H1 (cell line): ENCODE measurements at regions not wholly inside any gene's neighbourhood (a gene's known extent, or its start where the extent isn't known, plus 50 kb on each side); places are given as distances from the start of the nearest gene placed in this dataset.

ENCODE experiments used
- CTCF ChIA-PET: fragments of 300-600 bp; sonication (Branson Sonifier 250); formaldehyde crosslinking; loops from one replicate; lab custom pipeline; 2021; ENCODE audit not compliant: partially characterized antibody; lab: Charles Lee
- POLR2A ChIA-PET: fragments of 300-600 bp; sonication (Branson Sonifier 250); formaldehyde crosslinking; loops from one replicate; lab custom pipeline; 2021; ENCODE audit warnings: inconsistent platforms; ENCODE audit not compliant: partially characterized antibody; lab: Charles Lee
- DNase-seq, 2 experiments: peaks; one replicate each; pipeline versions ENCODE4 v3.0.0 to v3.0.0-alpha.2; 2010 to 2022; ENCODE audit warnings: low spot score in 2 of 2, low read depth in 1 of 2, mixed read lengths in 1 of 2
- FAIRE-seq: peaks from 2 replicates; lab custom pipeline; 2011; peaks lifted over from hg19 to GRCh38; lab: Jason Lieb, UNC
- H2AFZ ChIP-seq: 2 replicates; pipeline ENCODE4 v1.8.1; 2012; ENCODE audit warnings: low read length, inconsistent platforms
- H2AK5ac ChIP-seq: 2 replicates; pipeline ENCODE4 v1.6.1; 2013; ENCODE audit warnings: low read depth, low read length
- H2BK120ac ChIP-seq: replicated peaks from 2 replicates; pipeline ENCODE3; 2013; ENCODE audit warnings: low read depth, low read length, inconsistent platforms
- H2BK12ac ChIP-seq: 2 replicates; pipeline ENCODE4 v1.6.1; 2013; ENCODE audit warnings: low read depth, low read length
- H2BK15ac ChIP-seq: 2 replicates; pipeline ENCODE4 v1.6.1; 2013; ENCODE audit warnings: low read length
- H2BK20ac ChIP-seq: 2 replicates; pipeline ENCODE4 v1.6.1; 2013; ENCODE audit warnings: low read length
- H2BK5ac ChIP-seq: 2 replicates; pipeline ENCODE4 v1.6.1; 2013; ENCODE audit warnings: low read depth, low read length
- H3K14ac ChIP-seq: 2 replicates; pipeline ENCODE4 v1.6.1; 2013; ENCODE audit warnings: inconsistent platforms; ENCODE audit not compliant: insufficient read length
- H3K18ac ChIP-seq: 2 replicates; pipeline ENCODE4 v1.6.1; 2013; ENCODE audit warnings: low read length; ENCODE audit errors: extremely low read depth
- H3K23ac ChIP-seq: 2 replicates; pipeline ENCODE4 v1.6.1; 2013; ENCODE audit warnings: inconsistent platforms; ENCODE audit not compliant: insufficient read length
- H3K23me2 ChIP-seq: 2 replicates; pipeline ENCODE4 v1.6.1; 2013; ENCODE audit warnings: low read depth, low read length
- H3K27ac ChIP-seq: 2 replicates; pipeline ENCODE4 v1.6.1; 2011; ENCODE audit warnings: low read depth, low read length, inconsistent platforms
- H3K27me3 ChIP-seq, 4 experiments: replicated peaks in 1 of 4; 1 replicate in 1 of 4; 2 replicates in 3 of 4; pipeline versions ENCODE4 v1.6.1 to v1.8.1; 2011 to 2013; ENCODE audit warnings: low read length in 3 of 4, mild to moderate bottlenecking in 3 of 4, inconsistent platforms in 2 of 4, mixed read lengths in 2 of 4, moderate library complexity in 1 of 4; ENCODE audit not compliant: control insufficient read depth in 3 of 4, insufficient read depth in 3 of 4; ENCODE audit errors: extremely low read depth in 1 of 4
- H3K36me3 ChIP-seq, 4 experiments: 2 replicates each; pipeline versions ENCODE4 v1.6.1 to v1.8.1; 2011 to 2013; ENCODE audit warnings: mild to moderate bottlenecking in 4 of 4, low read length in 3 of 4, moderate library complexity in 2 of 4, control low read depth in 1 of 4, inconsistent platforms in 1 of 4; ENCODE audit not compliant: insufficient read depth in 4 of 4, control insufficient read depth in 2 of 4
- H3K4ac ChIP-seq: replicated peaks from 2 replicates; pipeline ENCODE3; 2013; ENCODE audit warnings: low read length, low read depth, mixed read lengths, inconsistent platforms; ENCODE audit not compliant: insufficient read length
- H3K4me1 ChIP-seq, 4 experiments: replicated peaks in 1 of 4; 1 replicate in 1 of 4; 2 replicates in 3 of 4; pipeline versions ENCODE4 v1.6.1 to v1.8.1; 2011 to 2013; ENCODE audit warnings: low read length in 3 of 4, inconsistent platforms in 2 of 4, mixed read lengths in 1 of 4; ENCODE audit not compliant: insufficient read depth in 4 of 4, control insufficient read depth in 3 of 4
- H3K4me2 ChIP-seq, 2 experiments: 2 replicates each; pipeline versions ENCODE4 v1.6.1 to v1.8.1; 2011 to 2013; ENCODE audit warnings: low read depth in 2 of 2, low read length in 2 of 2, control low read depth in 1 of 2, inconsistent platforms in 1 of 2, mild to moderate bottlenecking in 1 of 2; ENCODE audit not compliant: insufficient read depth in 1 of 2
- H3K4me3 ChIP-seq, 4 experiments: fragments of 200-600, 300-600 bp in 1 of 4; sonication (generic), shearing (Covaris generic), sonication (Bioruptor Twin) in 1 of 4; 2 replicates each; pipeline versions ENCODE4 v1.5.1 to v1.8.1; 2011 to 2016; ENCODE audit warnings: low read length in 4 of 4, low read depth in 3 of 4, control low read depth in 2 of 4, inconsistent platforms in 2 of 4, mild to moderate bottlenecking in 2 of 4, mixed read lengths in 1 of 4, moderate library complexity in 1 of 4; ENCODE audit not compliant: insufficient read depth in 2 of 4; ENCODE audit errors: extremely low read depth in 1 of 4
- H3K56ac ChIP-seq: replicated peaks from 2 replicates; pipeline ENCODE3; 2013; ENCODE audit warnings: low read depth, mild to moderate bottlenecking, mixed read lengths, low read length, inconsistent platforms; ENCODE audit not compliant: insufficient read length
- H3K79me1 ChIP-seq: 2 replicates; pipeline ENCODE4 v1.6.1; 2013; ENCODE audit warnings: low read depth, low read length, control low read depth
- H3K79me2 ChIP-seq, 2 experiments: 2 replicates each; pipeline versions ENCODE4 v1.6.1 to v1.8.1; 2012 to 2013; ENCODE audit warnings: low read length in 2 of 2, mild to moderate bottlenecking in 2 of 2, inconsistent platforms in 1 of 2; ENCODE audit not compliant: insufficient read depth in 2 of 2, control insufficient read depth in 1 of 2
- H3K9ac ChIP-seq, 4 experiments: replicated peaks in 1 of 4; 1 replicate in 1 of 4; 2 replicates in 3 of 4; pipeline versions ENCODE4 v1.6.1 to v1.8.1; 2011 to 2013; ENCODE audit warnings: low read depth in 3 of 4, low read length in 3 of 4, control low read depth in 2 of 4, mild to moderate bottlenecking in 2 of 4, moderate library complexity in 2 of 4, inconsistent platforms in 1 of 4; ENCODE audit errors: extremely low read depth in 1 of 4
- H3K9me3 ChIP-seq, 2 experiments: 2 replicates each; pipeline versions ENCODE4 v1.6.1 to v1.8.1; 2012 to 2013; ENCODE audit warnings: mild to moderate bottlenecking in 2 of 2, moderate library complexity in 2 of 2, control low read depth in 1 of 2, inconsistent platforms in 1 of 2, low read depth in 1 of 2, low read length in 1 of 2, mixed read lengths in 1 of 2; ENCODE audit not compliant: insufficient read depth in 2 of 2
- H4K20me1 ChIP-seq, 2 experiments: replicated peaks in 1 of 2; 2 replicates each; pipeline versions ENCODE3 to v1.8.1; 2011 to 2013; ENCODE audit warnings: inconsistent platforms in 2 of 2, low read length in 2 of 2, mild to moderate bottlenecking in 1 of 2; ENCODE audit not compliant: insufficient read depth in 2 of 2, control insufficient read depth in 1 of 2
- H4K5ac ChIP-seq: 2 replicates; pipeline ENCODE4 v1.6.1; 2013; ENCODE audit warnings: low read length, low read depth, mixed read lengths, inconsistent platforms; ENCODE audit not compliant: insufficient read length
- H4K8ac ChIP-seq: 2 replicates; pipeline ENCODE4 v1.8.0; 2013; ENCODE audit warnings: mild to moderate bottlenecking, moderate library complexity, low read length, inconsistent platforms; ENCODE audit not compliant: insufficient read depth; ENCODE audit errors: extremely low read depth
- H4K91ac ChIP-seq: replicated peaks from 2 replicates; pipeline ENCODE3; 2013; ENCODE audit warnings: low read length, mixed read lengths, inconsistent platforms; ENCODE audit not compliant: insufficient read length
- BACH1 ChIP-seq: IDR thresholded peaks from 2 replicates; pipeline ENCODE4 v1.6.1; 2012; ENCODE audit warnings: low read length, improper control_type of control experiment
- SAP30 ChIP-seq: fragments of 300-600 bp; sonication (generic); IDR thresholded peaks from 2 replicates; pipeline ENCODE4 v1.7.1; 2012; ENCODE audit warnings: low read length, moderate library complexity, mild to moderate bottlenecking, inconsistent platforms; ENCODE audit not compliant: insufficient read depth, insufficient replicate concordance
- SIX5 ChIP-seq: IDR thresholded peaks from 2 replicates; pipeline ENCODE4 v1.6.1; 2011; ENCODE audit warnings: mild to moderate bottlenecking, low read depth, low read length
- SP1 ChIP-seq: IDR thresholded peaks from 2 replicates; pipeline ENCODE4 v1.6.1; 2011; ENCODE audit warnings: low read depth, low read length
- TCF12 ChIP-seq: IDR thresholded peaks from 2 replicates; pipeline ENCODE4 v1.6.1; 2011; ENCODE audit warnings: low read depth, mild to moderate bottlenecking, low read length
- WGBS, 2 experiments: shearing (Covaris generic) in 1 of 2; methylation state at CpG; one replicate each; pipeline versions ENCODE4 v1.1.6 to v1.1.7; 2013 to 2015; ENCODE audit warnings: low lambda C conversion rate in 2 of 2, mixed read lengths in 2 of 2, inconsistent platforms in 1 of 2, low coverage in 1 of 2, missing lambda C conversion rate in 1 of 2; ENCODE audit not compliant: insufficient replicate concordance in 2 of 2, insufficient coverage in 1 of 2, insufficient read length in 1 of 2; ENCODE audit errors: extremely low coverage in 1 of 2, missing lambda C conversion rate in 1 of 2; 5-methylcytosine and 5-hydroxymethylcytosine counted together

GRCh38 chr16:64250866-64251265, 871.0 kb downstream of the CDH11 start:
- Histone ChIP-seq H4K8ac (no peak overlapping the region), H3K9me3 (no peaks in the 10 kb centered on the region), H3K27me3 (no peaks in the 10 kb centered on the region), H3K79me1 (no peaks in the 10 kb centered on the region), H3K56ac (no peak overlapping the region), H2AK5ac (no peak overlapping the region), H3K4ac (no peak overlapping the region), H3K4me3 (no peak overlapping the region), H4K91ac (no peak overlapping the region), H3K36me3 (no peaks in the 10 kb centered on the region), H3K4me1 (no peaks in the 10 kb centered on the region), H3K4me2 (no peak overlapping the region), H3K23me2 (no peaks in the 10 kb centered on the region), H2AFZ (no peak overlapping the region), H4K20me1 (no peaks in the 10 kb centered on the region), H3K23ac (no peak overlapping the region), H2BK20ac (no peak overlapping the region), H2BK120ac (no peak overlapping the region), H2BK15ac (no peak overlapping the region), H3K9ac (no peak overlapping the region), H2BK12ac (no peak overlapping the region), H3K18ac (no peak overlapping the region), H4K5ac (no peak overlapping the region), H2BK5ac (no peak overlapping the region), H3K27ac (no peak overlapping the region), H3K14ac (no peak overlapping the region), H3K79me2 (no peaks in the 10 kb centered on the region)
- POLR2A ChIA-PET, result no interaction called here
- FAIRE-seq (no peak), DNase-seq (no peak)
- 100% methylated on average over 1 of the region's 1 CpG; no CpG with 5 or more reads in 1 of the 2 experiments for WGBS, 2 experiments
- no peak for TF ChIP-seq SIX5
- TF ChIP-seq SAP30, result no peak
- no peak for TF ChIP-seq TCF12
- TF ChIP-seq BACH1, result no peak
- TF ChIP-seq SP1, result no peak
- CTCF ChIA-PET, result no interaction called here
